DOHH2 (cell line): ENCODE measurements at regions not wholly inside any gene's neighbourhood (a gene's known extent, or its start where the extent isn't known, plus 50 kb on each side); places are given as distances from the start of the nearest gene placed in this dataset.

Experiments
- H3F3A ChIP-seq: fragments of 200-600 bp; sonication (generic), shearing (Covaris generic); 2 replicates; pipeline ENCODE4 v1.6.0; 2016; ENCODE audit warnings: antibody characterized with exemption, mild to moderate bottlenecking; ENCODE audit not compliant: control insufficient read depth, insufficient read depth
- H3K27ac ChIP-seq: fragments of 200-600 bp; sonication (generic); 2 replicates; pipeline ENCODE4 v1.5.1; 2014; ENCODE audit warnings: low read depth, mild to moderate bottlenecking, low read length, moderate library complexity
- H3K27me3 ChIP-seq: fragments of 200-600 bp; sonication (generic); 2 replicates; pipeline ENCODE4 v1.6.1; 2014; ENCODE audit warnings: mild to moderate bottlenecking, low read length, mixed read lengths; ENCODE audit not compliant: control insufficient read depth
- H3K36me3 ChIP-seq: fragments of 200-600 bp; sonication (generic); 2 replicates; pipeline ENCODE4 v1.6.1; 2014; ENCODE audit warnings: mild to moderate bottlenecking, low read length, moderate library complexity, mixed read lengths; ENCODE audit not compliant: control insufficient read depth
- H3K4me1 ChIP-seq: fragments of 200-600 bp; sonication (generic); 2 replicates; pipeline ENCODE4 v1.6.1; 2014; ENCODE audit warnings: mild to moderate bottlenecking, low read length, mixed read lengths; ENCODE audit not compliant: control insufficient read depth
- H3K4me2 ChIP-seq: fragments of 200-600 bp; sonication (generic); 2 replicates; pipeline ENCODE4 v1.6.0; 2014; ENCODE audit warnings: mild to moderate bottlenecking, low read length, moderate library complexity
- H3K4me3 ChIP-seq: fragments of 200-600 bp; sonication (generic); 2 replicates; pipeline ENCODE4 v1.5.1; 2014; ENCODE audit warnings: mild to moderate bottlenecking, low read length, mixed read lengths
- H3K79me2 ChIP-seq: fragments of 200-600 bp; sonication (generic); 2 replicates; pipeline ENCODE4 v1.6.1; 2014; ENCODE audit warnings: mild to moderate bottlenecking, low read length, mixed read lengths; ENCODE audit not compliant: control insufficient read depth
- H3K9me2 ChIP-seq: fragments of 200-600 bp; sonication (generic); replicated peaks from 2 replicates; pipeline ENCODE4 v1.6.1; 2014; ENCODE audit warnings: mild to moderate bottlenecking, low read length, mixed read lengths; ENCODE audit not compliant: control insufficient read depth
- H3K9me3 ChIP-seq: fragments of 200-600 bp; sonication (generic); 2 replicates; pipeline ENCODE4 v1.6.1; 2014; ENCODE audit warnings: antibody characterized with exemption, low read length, mixed read lengths; ENCODE audit not compliant: control insufficient read depth, insufficient read depth
- H4K20me1 ChIP-seq: fragments of 200-600 bp; sonication (generic); 2 replicates; pipeline ENCODE4 v1.6.0; 2014; ENCODE audit warnings: low read depth, mild to moderate bottlenecking, antibody characterized with exemption, low read length, moderate library complexity; ENCODE audit not compliant: control insufficient read depth, insufficient read depth
- CTCF ChIP-seq: fragments of 200-600 bp; sonication (generic); IDR thresholded peaks from one replicate; pipeline ENCODE4 v1.5.1; 2014; ENCODE audit warnings: antibody characterized with exemption, mild to moderate bottlenecking, low read depth, low read length; ENCODE audit not compliant: poor library complexity, severe bottlenecking
- EZH2phosphoT487 ChIP-seq: fragments of 200-600 bp; sonication (generic); IDR thresholded peaks from 2 replicates; pipeline ENCODE4 v1.6.1; 2017; ENCODE audit warnings: borderline replicate concordance, mild to moderate bottlenecking, antibody characterized with exemption, low read length, moderate library complexity, mixed read lengths

DNA sequence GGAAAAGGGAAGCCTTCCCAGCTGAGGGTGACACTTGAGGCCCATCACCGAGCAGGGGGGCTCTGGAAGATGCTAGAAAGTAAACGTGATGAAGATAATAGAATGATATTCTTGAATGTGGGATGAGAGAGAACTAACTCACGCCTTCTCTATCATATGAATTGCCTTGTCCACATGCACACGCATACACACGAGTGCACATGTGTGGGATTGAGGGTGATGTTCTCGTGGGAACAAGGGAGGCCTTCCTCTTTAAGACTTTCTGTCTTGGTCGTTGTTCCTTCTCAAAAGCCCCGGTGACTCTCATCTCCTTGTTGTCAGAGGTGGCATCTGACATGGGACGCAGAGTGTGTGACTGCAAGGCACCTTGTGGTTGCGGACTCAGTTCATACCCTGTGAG is 436.9 kb downstream of the ZNF516 start:
- Histone ChIP-seq H3F3A (no peaks in the 10 kb centered on the region), H4K20me1 (no peaks in the 10 kb centered on the region), H3K79me2 (no peaks in the 10 kb centered on the region), H3K4me3 (no peak overlapping the region), H3K9me2 (no peaks in the 10 kb centered on the region), H3K4me2 (no peak overlapping the region), H3K27me3 (no peaks in the 10 kb centered on the region), H3K27ac (no peak overlapping the region), H3K36me3 (no peaks in the 10 kb centered on the region), H3K9me3 (no peaks in the 10 kb centered on the region), H3K4me1 (no peaks in the 10 kb centered on the region)
- no peak for TF ChIP-seq CTCF
- TF ChIP-seq EZH2phosphoT487, result no peak

DNA sequence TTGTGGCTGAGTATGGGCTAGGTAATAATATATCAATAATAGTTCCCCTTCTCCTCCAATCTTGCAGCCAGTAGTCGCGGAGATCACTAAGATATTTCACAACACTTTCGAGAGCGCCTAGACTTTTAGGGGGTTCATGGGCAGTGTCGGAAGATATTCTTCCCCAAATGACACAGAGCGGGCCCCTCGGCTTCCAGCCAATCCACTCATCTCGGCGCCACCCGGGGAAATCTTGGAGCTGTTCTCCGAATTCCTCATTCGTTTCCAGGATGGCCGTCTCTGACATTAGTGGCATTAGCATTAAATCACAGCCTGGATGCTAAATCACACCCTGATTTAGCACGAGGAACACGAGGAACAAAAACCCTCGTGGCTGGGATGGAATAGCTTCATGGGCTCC is 437.7 kb downstream of the ZNF516 start:
- TF ChIP-seq EZH2phosphoT487 (no peak), CTCF (no peak)
- H3K4me3 ChIP-seq, result no peak overlapping the region
- no peak overlapping the region for H3K4me2 ChIP-seq
- no peaks in the 10 kb centered on the region for H3K4me1 ChIP-seq
- H3F3A ChIP-seq, result no peaks in the 10 kb centered on the region
- no peak overlapping the region for H3K27ac ChIP-seq
- no peaks in the 10 kb centered on the region for H3K9me2 ChIP-seq
- H3K27me3 ChIP-seq, result no peaks in the 10 kb centered on the region
- H3K9me3 ChIP-seq, result no peaks in the 10 kb centered on the region
- no peaks in the 10 kb centered on the region for H3K79me2 ChIP-seq
- no peaks in the 10 kb centered on the region for H4K20me1 ChIP-seq
- H3K36me3 ChIP-seq, result no peaks in the 10 kb centered on the region

GRCh38 chr18:76056471-76057110 is 438.5 kb downstream of the ZNF516 start:
- Histone ChIP-seq H4K20me1 (no peaks in the 10 kb centered on the region), H3K36me3 (no peaks in the 10 kb centered on the region), H3K4me3 (no peak overlapping the region), H3K9me3 (no peaks in the 10 kb centered on the region), H3K27me3 (no peaks in the 10 kb centered on the region), H3K27ac (no peak overlapping the region), H3K79me2 (no peaks in the 10 kb centered on the region), H3K9me2 (no peaks in the 10 kb centered on the region), H3F3A (no peaks in the 10 kb centered on the region), H3K4me1 (no peaks in the 10 kb centered on the region), H3K4me2 (no peak overlapping the region)
- TF ChIP-seq CTCF (no peak), EZH2phosphoT487 (no peak)
